T1000 (cell line): ENCODE measurements at regions not wholly inside any gene's neighbourhood (a gene's known extent, or its start where the extent isn't known, plus 50 kb on each side); places are given as distances from the start of the nearest gene placed in this dataset.
"Not testable (repeated sequence)": the region's sequence is repeated elsewhere in the genome, so short reads cannot be mapped to it uniquely, and the experiment has no call there.

Experiments used
- DNase-seq: peaks from one replicate; lab custom pipeline; 2025; ENCODE audit warnings: mixed read lengths; lab: John Stamatoyannopoulos, UW

- no peak for DNase-seq
These were observed 154.1 kb upstream of the CRBN start for GRCh38 chr3:3333571-3333970.

- DNase-seq: no peak
These were observed 137.0 kb upstream of the CRBN start for GRCh38 chr3:3316521-3316920.

- DNase-seq: no peak
These were observed 136.4 kb upstream of the CRBN start for GRCh38 chr3:3315846-3316245.

GRCh38 chr3:3309887-3310286 lies 130.4 kb upstream of the CRBN start:
- DNase-seq: no peak

- no peak for DNase-seq
These were observed 129.3 kb upstream of the CRBN start for GRCh38 chr3:3308809-3309208.

GRCh38 chr3:3307491-3307890 lies 128.0 kb upstream of the CRBN start:
- no peak for DNase-seq

- DNase-seq: no peak
These were observed 126.3 kb upstream of the CRBN start for GRCh38 chr3:3305841-3306240.

GRCh38 chr3:3305084-3305483 lies 125.6 kb upstream of the CRBN start:
- DNase-seq: no peak

- no peak for DNase-seq
These were observed 124.1 kb upstream of the CRBN start for GRCh38 chr3:3303636-3304035.

- no peak for DNase-seq
These were observed 123.5 kb upstream of the CRBN start for GRCh38 chr3:3302964-3303363.

- DNase-seq: no peak
These were observed 122.0 kb upstream of the CRBN start for GRCh38 chr3:3301476-3301875.

GRCh38 chr3:3296979-3297381 lies 117.5 kb upstream of the CRBN start:
- DNase-seq: no peak

- DNase-seq: no peak
These were observed 116.1 kb upstream of the CRBN start for GRCh38 chr3:3295586-3295985.

GRCh38 chr3:3291756-3292283 lies 112.3 kb upstream of the CRBN start:
- DNase-seq: not testable (repeated sequence)

- DNase-seq: no peak
These were observed 108.8 kb upstream of the CRBN start for GRCh38 chr3:3288255-3288654.

GRCh38 chr3:3286014-3286413 lies 106.5 kb upstream of the CRBN start:
- no peak for DNase-seq

GRCh38 chr3:3281024-3281423 lies 101.5 kb upstream of the CRBN start:
- no peak for DNase-seq

- DNase-seq: no peak
These were observed 100.9 kb upstream of the CRBN start for GRCh38 chr3:3280396-3280795.

GRCh38 chr3:3278073-3278472 lies 98.6 kb upstream of the CRBN start:
- no peak for DNase-seq

- DNase-seq: no peak
These were observed 97.1 kb upstream of the CRBN start for GRCh38 chr3:3276630-3277029.

- no peak for DNase-seq
These were observed 85.3 kb upstream of the CRBN start for GRCh38 chr3:3264796-3265195.

GRCh38 chr3:3260870-3261269 lies 81.4 kb upstream of the CRBN start:
- no peak for DNase-seq

GRCh38 chr3:3259181-3259580 lies 79.7 kb upstream of the CRBN start:
- DNase-seq: no peak

GRCh38 chr3:3258281-3258680 lies 78.8 kb upstream of the CRBN start:
- DNase-seq: no peak

- no peak for DNase-seq
These were observed 62.1 kb upstream of the CRBN start for GRCh38 chr3:3241596-3241995.
